NCI-H748 treated with DMSO at 0.1 percent for 48 hours (cell line): ENCODE measurements at regions not wholly inside any gene's neighbourhood (a gene's known extent, or its start where the extent isn't known, plus 50 kb on each side); places are given as distances from the start of the nearest gene placed in this dataset.
"Not testable (repeated sequence)": the region's sequence is repeated elsewhere in the genome, so short reads cannot be mapped to it uniquely, and the experiment has no call there.

ENCODE experiments used
- DNase-seq: peaks from one replicate; lab custom pipeline; 2025; lab: John Stamatoyannopoulos, UW

- DNase-seq, result no peak
Observed at GRCh38 chr1:90824551-90824950, 107.4 kb upstream of the BARHL2 start.

GRCh38 chr1:90823686-90824085 lies 106.6 kb upstream of the BARHL2 start:
- no peak for DNase-seq

DNA sequence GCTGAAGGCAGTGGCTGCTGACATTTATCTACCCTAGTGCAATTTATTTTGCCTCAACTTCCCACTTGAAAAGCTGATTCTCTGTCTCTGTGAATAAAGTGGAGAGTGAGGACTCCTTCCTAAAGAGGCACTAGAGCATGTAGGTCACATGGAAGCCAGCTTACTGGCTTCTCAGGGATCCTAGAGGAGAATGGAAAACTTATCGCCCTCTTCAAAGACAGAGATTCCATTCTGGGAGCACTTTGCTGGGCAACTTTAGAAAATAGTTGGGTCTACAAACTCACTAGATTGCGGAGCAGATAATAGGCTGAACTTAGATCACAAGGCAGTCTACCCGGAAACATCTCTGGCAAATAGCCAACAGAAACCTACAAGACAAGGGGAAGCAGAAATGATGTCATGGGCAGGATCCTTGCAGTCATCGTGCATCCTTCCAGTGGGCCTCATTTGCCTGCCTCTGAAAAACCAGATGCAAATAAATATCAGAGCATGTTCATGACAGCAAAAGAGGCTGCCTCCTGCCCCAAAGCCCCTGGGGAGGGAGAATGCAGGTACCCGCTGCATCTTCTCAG lies 104.8 kb upstream of the BARHL2 start:
- no peak for DNase-seq

- DNase-seq, result no peak
Observed at GRCh38 chr1:90821152-90821787, 104.2 kb upstream of the BARHL2 start.

DNA sequence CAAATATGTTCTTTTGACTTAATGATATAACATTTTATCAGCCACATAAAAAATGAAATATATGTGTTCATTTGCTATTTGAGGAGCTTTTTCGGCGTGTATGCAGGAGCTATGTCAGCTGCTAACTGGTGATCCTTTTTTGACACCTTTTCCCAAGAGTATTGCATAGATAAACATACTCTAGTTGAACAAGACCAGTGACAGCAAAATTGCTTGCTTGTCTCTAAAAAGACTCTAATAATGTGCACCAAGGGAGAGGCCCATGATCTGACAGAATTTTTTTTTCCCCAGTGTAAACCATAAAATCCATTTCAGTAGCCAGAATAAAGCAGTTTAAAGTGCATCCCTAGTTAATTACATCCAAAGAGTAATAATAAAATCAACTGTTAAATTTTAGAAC lies 103.6 kb upstream of the BARHL2 start:
- no peak for DNase-seq

GRCh38 chr1:90817399-90817798 lies 100.3 kb upstream of the BARHL2 start:
- DNase-seq, result no peak

- DNase-seq, result not testable (repeated sequence)
Observed at GRCh38 chr1:90812237-90812636, 95.1 kb upstream of the BARHL2 start.

DNA sequence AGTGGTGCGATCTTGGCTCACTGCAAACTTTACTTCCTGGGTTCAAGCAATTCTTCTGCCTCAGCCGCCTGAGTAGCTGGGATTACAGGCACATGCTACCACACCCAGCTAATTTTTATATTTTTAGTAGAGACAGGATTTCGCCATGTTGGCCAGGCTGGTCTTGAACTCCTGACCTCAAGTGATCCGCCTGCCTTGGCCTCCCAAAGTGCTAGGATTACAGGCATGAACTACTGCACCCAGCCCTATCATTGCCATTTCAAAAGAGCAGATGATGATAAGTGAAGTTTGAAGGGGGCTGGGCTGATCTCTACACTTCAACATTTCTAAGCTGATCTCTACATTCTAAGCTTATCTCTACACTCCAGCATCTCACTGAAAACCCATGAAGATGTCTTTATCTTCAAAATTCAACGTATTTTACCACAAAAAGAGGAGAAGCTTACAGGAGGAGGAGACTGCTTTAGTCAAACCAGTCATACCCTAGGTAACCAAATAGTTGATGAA lies 94.4 kb upstream of the BARHL2 start:
- DNase-seq, result not testable (repeated sequence)

- DNase-seq, result no peak
Observed at GRCh38 chr1:90810681-90811080, 93.6 kb upstream of the BARHL2 start.

DNA sequence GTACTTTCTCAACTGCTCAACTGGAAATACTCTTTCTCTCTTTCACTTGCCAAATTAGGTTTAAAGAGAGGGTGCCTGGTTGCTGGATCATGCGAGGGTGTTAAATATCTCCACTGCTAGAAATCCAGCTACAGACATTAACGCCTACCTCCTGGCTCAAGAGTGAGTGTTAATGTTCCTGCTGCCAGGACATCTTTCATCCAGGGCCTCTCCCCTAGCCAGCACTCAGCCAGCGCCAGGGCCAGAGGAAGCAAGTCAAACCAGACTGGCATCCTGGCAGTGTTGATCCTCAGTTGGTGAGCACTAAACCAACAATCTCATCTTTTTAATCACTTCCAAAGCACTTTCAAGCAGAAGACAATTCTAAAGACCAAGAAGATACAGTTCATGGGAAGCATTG lies 92.9 kb upstream of the BARHL2 start:
- no peak for DNase-seq

GRCh38 chr1:90809093-90809492 lies 92.0 kb upstream of the BARHL2 start:
- no peak for DNase-seq

DNA sequence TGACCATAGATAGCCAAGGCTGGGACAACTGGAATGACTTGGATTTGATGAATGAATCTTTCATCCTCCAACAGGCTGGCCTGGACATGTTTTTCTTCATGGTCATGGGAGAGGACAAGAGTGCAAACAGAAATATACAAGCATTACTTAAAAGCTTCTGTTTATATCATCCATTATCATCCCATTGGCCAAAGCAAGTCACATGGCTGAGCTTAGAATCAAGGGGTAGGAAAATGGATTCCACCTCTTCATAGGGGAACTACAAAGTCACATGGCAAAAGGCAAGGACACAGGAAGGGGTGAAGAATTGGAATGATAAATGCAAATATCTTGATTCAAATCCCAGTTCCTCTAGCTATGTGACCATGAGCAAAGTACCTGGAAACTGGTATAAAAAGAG lies 90.2 kb upstream of the BARHL2 start:
- DNase-seq, result no peak

DNA sequence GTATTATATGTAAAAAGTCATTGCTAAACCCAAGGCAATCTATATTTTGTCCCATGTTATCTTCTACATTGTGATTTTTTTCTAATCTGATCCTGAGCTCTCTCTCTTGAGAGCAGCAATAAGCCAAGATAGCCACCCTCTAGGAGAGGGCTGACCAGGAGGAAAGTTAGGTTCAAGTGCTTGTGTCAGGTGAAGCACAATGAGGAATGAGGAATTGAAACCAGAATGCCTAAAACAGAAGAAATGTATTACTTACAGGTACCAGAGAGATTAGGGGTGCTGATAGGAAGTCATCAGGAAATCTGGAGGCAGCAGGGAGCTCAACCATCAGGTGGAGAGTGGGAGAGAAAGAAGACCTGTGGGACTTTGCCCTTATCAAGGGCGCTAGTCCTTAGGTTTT lies 85.5 kb upstream of the BARHL2 start:
- no peak for DNase-seq

- DNase-seq, result no peak
Observed at GRCh38 chr1:90800012-90800717, 83.1 kb upstream of the BARHL2 start.

- DNase-seq, result no peak
Observed at GRCh38 chr1:90799326-90799725, 82.2 kb upstream of the BARHL2 start.

- DNase-seq, result no peak
Observed at GRCh38 chr1:90798883-90799282, 81.8 kb upstream of the BARHL2 start.

DNA sequence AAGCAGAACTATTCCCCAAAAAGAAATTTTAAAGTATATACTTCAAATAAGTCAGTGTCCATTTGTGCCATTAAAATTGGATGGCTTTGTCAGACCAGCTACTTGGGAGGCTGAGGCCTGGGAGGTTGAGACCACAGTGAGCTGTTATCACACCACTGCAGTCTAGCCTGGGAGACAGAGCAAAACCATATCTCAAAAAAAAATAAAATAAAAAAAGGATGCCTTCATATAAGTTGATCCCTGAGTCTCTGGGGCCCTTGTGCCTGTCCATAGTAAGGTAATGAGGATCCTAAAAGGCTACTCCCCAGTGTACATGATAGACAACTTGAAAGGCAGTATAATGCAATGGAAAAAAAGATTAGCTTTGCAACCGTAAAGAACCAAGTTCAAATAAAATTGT lies 81.2 kb upstream of the BARHL2 start:
- DNase-seq, result no peak

GRCh38 chr1:90795431-90795830 lies 78.3 kb upstream of the BARHL2 start:
- DNase-seq, result no peak

GRCh38 chr1:90786709-90787108 lies 69.6 kb upstream of the BARHL2 start:
- no peak for DNase-seq

GRCh38 chr1:90784186-90784847 lies 67.2 kb upstream of the BARHL2 start:
- no peak for DNase-seq

GRCh38 chr1:90783181-90783580 lies 66.1 kb upstream of the BARHL2 start:
- no peak for DNase-seq

- no peak for DNase-seq
Observed at GRCh38 chr1:90782046-90782445, 64.9 kb upstream of the BARHL2 start.

DNA sequence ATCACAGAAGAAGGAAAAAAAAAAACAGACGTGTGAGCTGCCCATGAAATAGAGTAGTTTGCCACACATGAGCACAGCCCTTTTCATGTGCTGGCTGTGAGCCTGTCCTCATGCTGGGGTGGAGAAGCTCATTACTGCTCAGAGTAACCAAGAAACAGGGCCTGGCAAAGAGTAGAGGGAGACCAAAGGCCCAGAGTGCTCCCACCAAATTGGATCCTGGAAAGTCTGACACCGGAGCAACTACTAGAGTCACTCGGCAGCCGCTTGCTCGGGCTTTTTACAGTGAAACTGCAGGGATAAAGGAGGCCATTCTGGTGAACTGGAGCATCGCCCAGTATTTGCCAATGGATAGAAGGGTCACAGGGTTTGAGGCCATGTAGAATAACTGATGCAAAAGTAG lies 64.4 kb upstream of the BARHL2 start:
- DNase-seq, result no peak
